Dedifferentiated amniotic fluid mesenchymal stem cell (primary cell): ENCODE measurements at regions not wholly inside any gene's neighbourhood (a gene's known extent, or its start where the extent isn't known, plus 50 kb on each side); places are given as distances from the start of the nearest gene placed in this dataset.
"Not testable (repeated sequence)": the region's sequence is repeated elsewhere in the genome, so short reads cannot be mapped to it uniquely, and the experiment has no call there.

Experiments
- DNase-seq: peaks from one replicate; pipeline ENCODE4 v3.0.0-alpha.2; 2016; ENCODE audit errors: extremely low spot score

DNA sequence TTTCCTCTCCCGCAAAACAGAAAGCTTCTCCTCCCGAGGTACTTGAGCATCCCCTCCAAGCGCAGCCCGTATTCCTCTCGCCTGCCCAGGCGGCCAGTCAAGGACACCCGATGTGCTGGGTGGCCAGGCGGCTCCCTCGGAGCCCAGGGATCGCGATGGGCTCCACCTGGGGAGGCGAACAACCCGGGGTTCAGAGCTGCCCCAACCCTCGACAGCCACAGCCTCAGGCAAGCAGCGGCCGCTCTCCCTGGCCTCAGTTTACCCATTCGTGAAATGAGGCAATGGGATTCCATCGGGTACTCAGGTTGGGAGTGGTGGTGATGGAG lies 147.4 kb downstream of the CYP26A1 start:
- DNase-seq = no peak

DNA sequence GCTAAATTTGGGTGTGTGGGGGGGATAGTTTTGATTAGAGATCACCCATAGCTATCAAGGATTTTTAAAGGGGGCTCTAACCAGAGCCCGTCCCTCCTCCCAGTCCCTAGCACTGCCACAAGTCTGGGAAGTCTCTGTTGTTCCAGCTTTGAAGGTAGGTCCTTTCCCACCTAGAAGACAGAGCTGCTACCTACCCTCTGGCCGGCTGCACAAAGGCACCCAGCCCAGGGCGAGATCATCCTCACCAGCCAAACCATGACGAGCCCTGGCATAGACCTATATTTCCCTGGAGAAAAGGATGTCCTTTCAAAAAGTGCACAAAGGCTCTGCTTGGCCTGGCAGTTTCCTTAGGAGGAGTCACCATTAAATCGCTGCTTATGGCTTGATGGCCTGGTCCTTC lies 147.8 kb downstream of the CYP26A1 start:
- DNase-seq = no peak

DNA sequence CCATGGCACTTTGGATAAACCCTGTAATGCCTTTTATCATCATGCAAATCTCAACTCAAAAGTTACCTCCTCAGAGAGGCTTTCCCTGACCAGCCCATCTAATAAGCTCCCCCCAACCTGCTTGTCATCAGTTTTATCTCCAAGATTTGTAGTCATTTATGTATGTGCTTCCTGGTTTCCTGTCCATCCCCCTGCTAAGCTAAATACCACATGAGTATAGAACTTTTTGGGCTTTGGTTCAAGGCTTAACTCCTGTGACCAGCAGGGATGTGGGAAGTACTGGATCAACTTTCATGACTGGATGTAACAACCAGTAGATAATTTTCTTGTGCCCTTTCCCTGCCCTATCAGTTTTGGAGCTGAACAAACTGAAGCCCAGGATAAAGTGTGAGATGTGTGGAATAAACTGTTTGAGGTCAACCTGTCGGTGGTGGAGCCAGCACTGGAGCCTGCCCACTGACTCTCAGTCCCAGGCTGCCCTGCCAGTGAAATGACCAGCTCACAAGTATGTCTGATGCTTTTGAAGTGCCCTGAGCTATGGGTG lies 148.6 kb downstream of the CYP26A1 start:
- DNase-seq = no peak

DNA sequence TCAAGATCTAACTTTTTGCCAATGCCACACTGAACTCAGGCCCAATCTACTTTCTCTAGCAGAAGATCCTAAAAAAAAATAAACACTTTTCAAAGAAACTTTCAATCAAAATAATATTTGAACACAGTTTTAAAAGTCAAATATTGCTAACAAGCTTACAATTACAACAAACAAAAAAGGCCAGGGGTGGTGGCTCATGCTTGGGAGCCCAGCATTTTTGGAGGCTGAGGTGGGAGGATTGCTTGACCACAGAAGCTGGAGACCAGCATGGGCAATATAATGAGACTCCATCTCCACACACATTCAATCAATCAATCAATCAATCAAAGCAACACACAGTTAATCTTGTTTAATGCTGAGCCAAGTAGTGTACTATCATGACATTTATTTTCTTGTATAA lies 149.2 kb downstream of the CYP26A1 start:
- no peak for DNase-seq

DNA sequence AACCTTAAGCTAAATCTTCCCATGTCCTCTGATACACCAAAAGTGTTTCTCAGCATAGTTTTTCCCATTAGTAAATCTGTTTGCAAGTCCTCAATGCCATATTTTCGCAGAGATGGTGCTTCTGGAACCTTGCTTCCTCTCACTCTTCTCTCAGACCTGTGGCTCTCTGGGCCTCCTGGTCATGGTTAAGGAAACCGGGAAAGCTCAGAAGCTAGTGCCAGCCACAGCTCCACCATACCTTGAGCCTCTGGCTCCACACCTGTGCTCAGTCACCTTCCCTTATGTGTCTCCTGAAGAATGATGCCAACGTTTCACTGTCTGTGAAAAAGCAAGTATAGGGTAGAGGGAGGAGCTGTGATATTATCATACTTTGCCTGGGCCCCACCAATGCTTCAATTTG lies 149.6 kb downstream of the CYP26A1 start:
- DNase-seq = no peak

DNA sequence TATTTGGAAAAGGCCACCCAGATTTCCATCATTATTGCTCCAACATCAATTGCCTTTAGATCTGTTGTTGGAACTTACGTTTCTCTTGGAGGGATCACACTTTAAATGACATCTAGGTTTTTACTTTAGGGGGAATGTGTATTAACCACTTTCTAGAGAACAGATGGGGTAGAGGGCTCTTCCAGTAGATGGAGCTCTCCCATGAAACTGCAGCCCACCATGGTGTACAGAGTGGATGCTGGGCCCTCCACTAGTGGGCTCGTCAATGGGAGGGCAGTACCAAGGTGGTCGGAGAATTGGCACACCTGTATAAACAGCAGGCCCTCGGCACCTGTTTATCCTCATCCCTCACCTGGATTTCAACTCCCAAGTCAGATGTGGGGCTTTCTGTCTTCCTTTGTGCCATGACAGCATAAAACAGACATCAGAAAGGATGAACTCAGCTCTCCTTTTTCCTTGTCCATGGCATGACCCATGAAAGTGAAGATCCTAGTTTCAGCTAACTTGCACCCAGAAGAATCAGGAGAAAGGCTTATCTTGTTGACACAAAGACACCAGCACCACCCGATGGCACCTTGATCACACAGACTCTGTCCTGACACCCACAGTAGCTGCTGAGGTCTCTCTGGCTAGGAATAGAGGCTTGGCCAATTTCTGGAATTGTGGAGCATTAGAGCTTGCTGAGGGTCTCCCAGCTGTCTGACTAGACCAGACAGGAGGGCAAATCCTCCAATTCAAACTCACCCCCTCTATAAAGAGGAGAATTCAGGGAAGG lies 150.5 kb downstream of the CYP26A1 start:
- no peak for DNase-seq

DNA sequence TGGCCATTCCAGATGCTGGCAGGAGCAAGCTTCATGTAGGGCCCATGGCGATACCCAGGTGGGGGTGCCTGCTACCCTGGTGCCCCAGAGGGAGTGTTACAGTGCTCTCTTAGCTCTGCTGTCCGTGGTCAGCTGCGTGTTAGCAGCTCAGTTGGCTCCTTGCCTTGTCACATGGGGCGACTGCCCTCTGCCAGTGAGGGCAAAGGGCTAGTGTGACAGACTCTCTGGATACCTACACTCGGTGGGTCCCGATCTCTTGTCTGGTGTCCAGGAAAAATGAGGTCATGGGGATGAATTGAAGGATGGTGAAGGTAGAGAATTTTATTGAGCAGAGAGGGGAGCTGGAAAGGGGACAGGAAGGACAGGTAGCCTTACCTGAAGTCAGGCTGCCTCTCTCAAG lies 152.2 kb downstream of the CYP26A1 start:
- DNase-seq = no peak

DNA sequence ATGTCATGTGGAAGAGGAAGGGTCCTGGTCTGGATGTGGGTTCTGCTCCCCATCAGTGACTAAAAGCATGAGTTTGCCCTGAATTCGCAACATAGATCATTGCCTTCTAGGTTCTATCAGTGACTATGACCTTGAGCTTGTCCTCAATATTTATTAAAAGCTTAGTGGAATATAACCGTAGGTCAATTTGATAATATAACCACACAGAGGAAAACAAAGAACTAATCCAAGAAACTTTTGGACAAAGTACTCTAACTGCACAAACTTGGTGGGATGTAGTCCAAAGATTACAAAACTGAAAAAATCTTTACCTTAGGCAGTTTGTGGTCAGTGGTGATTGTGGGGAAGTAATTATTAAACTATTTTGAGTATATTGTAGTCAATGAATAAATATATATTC lies 152.9 kb downstream of the CYP26A1 start:
- DNase-seq = no peak

DNA sequence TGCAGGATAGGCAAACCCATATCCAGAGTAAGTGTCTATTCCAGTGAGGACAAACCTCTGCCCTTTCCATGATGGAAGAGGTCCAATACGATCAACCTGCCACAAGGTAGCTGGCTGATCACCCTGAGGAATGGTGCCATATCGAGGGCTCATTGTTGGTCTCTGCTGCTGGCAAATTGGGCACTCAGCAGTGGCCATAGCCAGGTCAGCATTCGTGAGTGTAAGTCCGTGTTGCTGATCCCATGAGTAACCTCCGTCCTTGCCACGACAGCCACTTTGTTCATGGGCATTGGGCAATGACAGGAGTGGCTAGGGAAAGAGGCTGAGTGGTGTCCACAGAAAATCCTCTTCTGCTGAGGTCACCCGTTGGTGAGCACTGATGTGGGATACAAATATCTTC lies 156.9 kb downstream of the CYP26A1 start:
- not testable (repeated sequence) for DNase-seq

DNA sequence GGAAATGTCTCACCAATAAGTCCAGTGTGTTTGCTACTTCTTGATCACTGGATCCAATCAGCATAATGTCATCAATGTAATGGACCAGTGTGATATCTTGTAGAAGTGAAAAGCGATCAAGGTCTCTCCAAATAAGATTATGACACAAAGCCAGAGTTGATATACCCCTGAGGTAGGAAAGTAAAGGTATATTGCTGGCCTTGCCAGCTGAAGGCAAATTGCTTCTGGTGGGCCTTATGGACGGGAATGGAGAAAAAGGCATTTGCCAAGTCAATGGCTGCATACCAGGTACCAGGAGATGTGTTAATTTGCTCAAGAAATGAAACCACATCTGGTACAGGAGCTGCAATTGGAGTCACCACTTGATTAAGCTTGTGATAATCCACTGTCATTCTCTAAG lies 158.5 kb downstream of the CYP26A1 start:
- DNase-seq = not testable (repeated sequence)

DNA sequence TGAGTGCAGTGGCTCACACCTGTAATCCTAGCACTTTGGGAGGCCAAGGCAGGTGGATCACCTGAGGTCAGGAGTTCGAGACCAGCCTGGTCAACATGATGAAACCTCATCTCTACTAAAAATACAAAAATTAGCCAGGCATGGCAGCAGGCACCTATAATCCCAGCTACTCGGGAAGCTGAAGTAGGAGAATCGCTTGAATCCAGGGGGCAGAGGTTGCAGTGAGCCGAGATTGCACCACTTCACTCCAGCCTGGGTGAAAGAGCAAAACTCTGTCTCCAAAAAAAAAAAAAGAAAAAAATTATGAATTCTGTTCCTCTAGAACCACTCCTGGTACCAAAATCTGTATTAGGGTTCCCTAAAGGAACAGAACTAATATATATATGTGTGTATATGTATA lies 161.2 kb downstream of the CYP26A1 start:
- DNase-seq = not testable (repeated sequence)

DNA sequence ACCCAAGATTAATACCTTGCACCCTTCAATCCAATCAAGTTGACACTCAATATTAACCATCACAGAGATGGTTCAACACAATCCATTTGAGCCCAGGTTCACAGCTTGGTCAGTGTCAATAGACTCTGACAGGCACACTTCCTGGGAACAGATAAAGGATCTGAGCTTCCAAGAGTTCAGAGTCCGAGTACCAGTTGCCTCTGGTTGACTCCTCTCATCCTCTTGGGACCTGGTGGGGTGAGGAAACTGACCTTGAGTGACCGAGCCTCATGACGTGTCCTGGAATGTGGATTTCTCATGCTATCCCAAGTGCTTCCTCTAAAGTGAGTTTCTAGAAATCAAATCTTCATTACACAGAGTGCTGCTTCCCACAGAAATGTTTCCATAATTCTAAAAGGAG lies 162.0 kb downstream of the CYP26A1 start:
- no peak for DNase-seq

DNA sequence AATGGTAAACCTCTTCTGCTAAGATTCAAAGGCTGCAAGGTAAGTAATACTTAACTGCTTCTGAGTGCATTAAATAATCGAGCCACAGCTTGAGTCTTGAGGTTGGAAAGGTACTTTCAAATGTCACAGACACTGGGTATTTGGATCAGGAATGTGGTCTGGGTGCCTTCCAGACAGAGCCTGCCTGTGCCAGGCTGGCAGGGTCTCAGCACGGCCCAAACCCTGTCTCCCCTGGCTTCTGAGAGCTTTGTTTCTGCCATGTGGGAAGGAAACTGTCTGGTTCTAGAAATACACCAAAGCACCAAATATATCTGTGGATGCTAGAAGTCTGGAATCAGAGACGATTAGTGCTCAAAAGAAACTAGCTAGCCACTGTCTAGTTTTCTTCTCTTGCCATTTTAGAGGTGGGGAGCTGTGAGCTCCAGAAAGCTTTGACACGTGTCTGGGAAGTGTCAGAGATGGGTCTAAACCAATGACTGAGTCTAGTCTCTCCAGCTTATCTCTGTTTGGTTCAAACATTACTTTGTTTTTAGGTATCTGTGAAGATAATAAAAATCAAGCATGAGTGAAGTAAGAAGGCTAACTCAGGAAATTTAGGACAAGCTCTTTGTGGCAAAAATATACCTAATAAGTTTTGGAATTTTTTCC lies 162.8 kb downstream of the CYP26A1 start:
- DNase-seq = no peak

DNA sequence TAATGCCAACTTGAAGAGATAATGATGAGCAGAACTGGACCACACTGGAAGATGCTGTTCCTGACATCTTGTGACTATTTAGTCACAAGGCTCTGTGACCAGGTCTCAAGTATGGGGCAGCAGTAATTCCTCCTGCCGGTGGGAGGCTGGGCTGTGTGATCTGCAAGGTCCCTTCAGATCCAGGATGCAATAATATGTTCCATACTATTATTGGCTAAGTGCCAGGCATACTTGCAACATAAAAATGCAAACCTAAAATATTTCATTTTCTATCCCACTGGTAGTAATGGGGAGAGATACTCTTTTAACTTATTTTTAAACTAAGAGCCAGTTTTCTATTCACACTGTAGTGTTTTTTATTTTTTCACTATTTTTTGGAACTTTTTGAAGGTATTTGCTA lies 171.5 kb downstream of the CYP26A1 start:
- no peak for DNase-seq

DNA sequence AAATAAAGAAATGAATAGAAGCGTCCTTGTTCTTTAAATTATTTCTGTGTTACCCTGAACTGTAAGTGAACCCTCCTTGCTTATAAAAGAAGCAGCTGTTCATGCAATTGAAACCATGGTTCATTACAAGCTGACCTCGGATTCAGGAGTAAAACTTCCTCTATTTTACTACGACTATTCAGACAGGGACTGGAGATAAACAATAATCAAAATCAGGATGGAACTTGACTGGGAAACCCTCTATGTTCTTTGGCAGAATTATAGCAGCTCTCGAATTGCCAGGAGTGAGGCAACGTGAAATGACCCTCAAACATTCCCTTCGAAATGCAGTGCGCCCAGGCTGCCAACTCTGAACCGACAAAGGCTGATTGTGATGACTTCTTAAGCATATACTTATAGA lies 172.1 kb downstream of the CYP26A1 start:
- DNase-seq = no peak

DNA sequence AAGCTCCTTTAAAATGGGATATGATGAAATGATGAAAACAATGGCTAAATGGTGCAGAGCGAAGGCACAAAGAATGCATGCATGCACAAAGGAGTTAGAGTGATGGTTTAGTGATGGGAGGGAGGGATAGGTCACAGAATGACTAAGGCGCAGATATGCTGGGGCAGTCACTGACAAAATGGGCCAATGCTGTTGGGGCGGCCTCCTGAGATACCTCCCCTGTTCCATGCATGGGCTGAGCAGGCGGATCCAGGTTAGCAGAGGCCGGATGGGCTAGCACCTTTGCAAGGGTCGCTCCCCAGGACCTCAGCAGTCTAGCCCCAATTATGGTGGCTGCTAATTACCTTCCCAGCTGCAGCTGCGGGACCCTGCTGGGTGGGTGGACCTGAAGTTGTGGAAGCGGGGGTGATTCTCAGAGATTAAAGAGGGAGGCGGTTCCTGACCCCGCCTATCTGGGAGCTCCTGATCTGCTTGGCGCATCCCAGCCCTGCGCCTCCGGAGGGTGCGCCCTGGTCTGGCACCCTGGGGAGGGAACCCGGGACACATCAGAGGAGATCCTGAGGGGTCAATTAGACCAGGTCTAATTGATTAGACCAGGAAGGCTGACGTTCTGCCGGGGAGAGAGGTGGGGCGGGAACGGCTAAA lies 175.0 kb downstream of the CYP26A1 start:
- DNase-seq = no peak

DNA sequence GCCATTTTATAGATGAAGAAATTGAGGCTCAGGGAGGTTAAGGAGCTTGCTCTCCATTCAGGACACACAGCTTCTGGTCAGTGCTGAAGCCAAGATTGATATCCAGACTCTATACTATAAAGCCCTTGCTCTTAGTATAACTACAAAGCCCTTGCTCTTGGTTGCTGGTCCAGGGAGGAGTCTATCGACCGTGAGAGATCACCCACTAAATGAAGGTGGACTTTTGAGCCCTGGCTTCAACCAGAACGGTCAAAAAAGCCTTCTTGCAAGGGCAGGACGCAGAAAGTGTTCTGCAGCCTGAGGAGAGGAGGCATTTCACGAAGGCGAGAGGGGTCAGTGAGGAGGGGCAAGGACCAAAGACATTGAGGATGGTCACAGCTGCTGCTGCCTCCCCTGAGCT lies 176.3 kb downstream of the CYP26A1 start:
- DNase-seq = no peak

DNA sequence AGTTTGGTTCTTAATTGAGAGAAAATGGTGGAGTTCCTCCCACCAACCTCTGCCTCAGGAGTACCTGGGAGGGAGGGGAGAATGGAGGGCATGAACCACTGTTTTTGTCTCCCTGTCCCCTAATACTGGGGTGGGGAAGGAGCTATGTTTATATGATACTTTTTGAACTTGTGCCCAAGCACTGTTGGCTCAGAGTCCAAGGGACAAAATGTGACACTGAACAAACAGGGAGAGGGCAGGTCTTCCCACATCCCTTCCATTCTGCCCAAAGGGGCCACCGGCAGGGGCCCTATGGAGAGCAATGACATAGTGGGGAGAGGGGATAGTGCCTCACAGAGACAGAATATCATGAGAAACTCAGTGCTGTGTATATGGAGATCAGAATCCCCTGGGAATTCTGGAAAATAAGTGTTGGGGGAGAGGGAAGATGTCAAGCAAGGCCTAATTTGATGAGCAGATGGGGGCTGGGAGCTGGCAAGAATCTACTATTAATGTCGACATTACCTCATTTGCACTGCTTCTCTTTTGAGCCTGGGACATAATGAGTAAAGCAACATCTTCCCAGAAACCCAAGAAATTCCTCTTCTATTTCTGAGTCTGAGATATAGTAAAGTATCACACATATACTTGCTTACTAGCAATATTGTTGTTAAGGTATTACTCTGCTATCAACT lies 180.6 kb downstream of the CYP26A1 start:
- no peak for DNase-seq

DNA sequence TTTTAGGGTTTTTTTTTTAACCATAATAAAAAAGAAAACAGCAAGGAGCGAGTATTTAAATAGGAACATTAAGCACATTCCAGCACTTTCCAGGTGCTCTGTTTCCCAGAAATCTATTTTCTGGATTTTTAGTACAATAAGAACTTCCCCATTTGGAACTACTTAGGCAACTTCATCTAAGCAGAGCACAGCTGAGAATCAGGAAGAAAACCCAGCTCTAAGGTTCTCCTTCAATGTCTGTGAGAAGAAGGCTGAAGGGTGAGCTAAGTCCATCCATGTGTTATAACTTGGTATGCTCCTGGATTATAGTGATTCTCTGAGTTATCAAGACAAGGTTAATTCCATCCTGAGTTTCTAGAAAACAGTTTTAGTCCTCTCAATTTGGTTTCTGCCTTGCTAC lies 181.9 kb downstream of the CYP26A1 start:
- DNase-seq = no peak
